GM19240 (cell line): ENCODE measurements at regions not wholly inside any gene's neighbourhood (a gene's known extent, or its start where the extent isn't known, plus 50 kb on each side); places are given as distances from the start of the nearest gene placed in this dataset.

Experiments
- DNase-seq: peaks from one replicate; pipeline ENCODE4 v3.0.0; 2011; ENCODE audit warnings: low spot score; ENCODE audit not compliant: insufficient read length

- DNase-seq, result no peak
These were observed 502.0 kb downstream of the GBA3 start for GRCh38 chr4:23194751-23195150.

- DNase-seq, result no peak
These were observed 481.4 kb downstream of the GBA3 start for GRCh38 chr4:23174179-23174578.

GRCh38 chr4:23171976-23172375 is 479.2 kb downstream of the GBA3 start:
- no peak for DNase-seq

- no peak for DNase-seq
These were observed 477.0 kb downstream of the GBA3 start for GRCh38 chr4:23169608-23170311.

DNA sequence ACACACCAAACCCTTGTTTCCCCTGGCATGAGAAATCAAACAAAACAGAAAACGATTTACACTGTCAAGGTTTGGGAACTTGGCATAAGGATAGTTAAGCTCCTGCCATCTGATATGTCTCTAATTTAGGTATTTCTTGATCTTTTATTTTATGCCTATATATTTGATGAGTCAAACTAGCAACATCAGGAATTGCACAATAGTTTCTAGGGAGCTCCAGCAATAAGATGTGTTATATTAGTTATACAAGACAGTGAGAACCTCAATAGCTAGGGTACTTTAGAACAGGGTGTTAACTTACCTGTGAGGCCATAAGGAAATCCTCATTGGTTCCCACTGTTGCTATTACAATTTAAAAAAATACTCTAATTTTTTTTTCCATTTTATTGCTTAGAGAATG is 474.2 kb downstream of the GBA3 start:
- DNase-seq, result no peak

- no peak for DNase-seq
These were observed 473.7 kb downstream of the GBA3 start for GRCh38 chr4:23166407-23166806.

DNA sequence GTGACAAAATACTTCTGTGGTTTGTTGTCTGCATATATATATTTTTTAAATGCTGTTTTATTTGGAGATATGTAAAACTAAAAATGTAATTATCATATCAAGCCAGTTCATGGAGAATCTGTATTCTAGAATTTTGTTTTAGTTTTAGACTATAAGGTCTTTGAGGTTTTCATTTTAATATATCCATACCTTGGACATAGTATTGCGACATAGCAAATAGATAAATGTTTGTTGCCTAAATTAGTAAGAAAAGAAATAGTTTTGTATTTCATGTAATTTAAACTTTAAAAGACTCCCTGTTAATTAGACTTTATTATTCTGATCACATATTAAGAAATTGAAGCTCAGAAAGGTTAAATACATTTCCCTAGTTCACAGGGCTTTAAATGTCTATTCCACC is 472.9 kb downstream of the GBA3 start:
- no peak for DNase-seq

GRCh38 chr4:23163647-23164436 is 471.1 kb downstream of the GBA3 start:
- DNase-seq, result no peak

- DNase-seq, result no peak
These were observed 469.5 kb downstream of the GBA3 start for GRCh38 chr4:23162275-23162674.

DNA sequence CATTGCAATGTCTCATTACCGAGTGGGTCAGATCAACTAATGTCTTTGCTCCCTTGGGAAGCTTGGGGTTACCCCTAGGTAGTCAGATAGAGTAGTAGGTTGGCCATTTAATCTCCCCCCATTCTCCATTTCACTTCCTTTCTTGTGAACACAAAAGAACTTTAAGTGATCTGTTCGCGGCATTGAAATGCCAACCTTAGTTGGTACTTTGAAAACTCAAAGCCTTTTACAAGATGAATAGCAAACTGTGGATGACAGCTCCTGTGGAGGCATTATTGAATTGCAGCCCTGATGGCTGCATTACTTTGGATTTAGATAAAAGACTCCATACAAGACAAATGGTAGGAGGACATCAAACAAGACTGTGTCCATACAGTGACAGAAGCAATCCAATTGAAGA is 469.1 kb downstream of the GBA3 start:
- no peak for DNase-seq

DNA sequence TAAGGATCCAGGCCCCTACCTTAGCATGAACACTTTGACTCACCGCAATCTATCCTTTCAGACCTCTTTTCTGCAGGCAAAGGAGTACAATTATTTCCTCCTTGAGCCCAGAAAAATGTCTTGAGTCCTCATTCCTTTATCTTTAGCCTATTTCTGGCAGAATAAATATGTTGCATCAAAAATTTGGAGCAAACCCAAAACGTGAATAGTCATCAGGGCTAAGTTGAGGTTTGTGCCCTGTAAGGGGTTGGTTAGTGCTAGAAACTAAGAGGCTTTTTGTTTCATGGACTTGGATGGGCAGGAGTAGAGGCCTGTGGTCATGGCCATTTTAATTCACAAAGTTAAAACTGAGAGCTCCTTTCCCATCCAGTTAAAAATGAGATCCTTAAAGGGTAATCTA is 460.3 kb downstream of the GBA3 start:
- DNase-seq, result no peak

DNA sequence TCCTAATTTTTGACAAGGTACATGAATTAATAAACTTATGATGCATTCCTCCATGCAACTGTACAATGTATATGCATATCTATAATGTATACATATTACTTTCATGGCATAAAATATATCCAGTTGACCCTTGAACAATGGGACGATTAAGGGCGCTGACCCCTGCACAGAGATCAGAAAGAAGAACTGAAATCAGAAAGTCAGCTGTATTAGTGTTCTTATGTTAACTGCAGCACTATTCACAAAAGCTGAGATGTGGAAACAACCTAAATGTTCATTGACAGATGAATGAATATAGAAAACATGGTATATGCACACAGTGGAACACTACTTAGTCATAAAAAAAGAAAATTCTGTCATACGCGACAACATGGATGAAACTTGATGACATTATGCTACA is 457.1 kb downstream of the GBA3 start:
- DNase-seq, result no peak

- no peak for DNase-seq
These were observed 452.0 kb downstream of the GBA3 start for GRCh38 chr4:23144707-23145106.

DNA sequence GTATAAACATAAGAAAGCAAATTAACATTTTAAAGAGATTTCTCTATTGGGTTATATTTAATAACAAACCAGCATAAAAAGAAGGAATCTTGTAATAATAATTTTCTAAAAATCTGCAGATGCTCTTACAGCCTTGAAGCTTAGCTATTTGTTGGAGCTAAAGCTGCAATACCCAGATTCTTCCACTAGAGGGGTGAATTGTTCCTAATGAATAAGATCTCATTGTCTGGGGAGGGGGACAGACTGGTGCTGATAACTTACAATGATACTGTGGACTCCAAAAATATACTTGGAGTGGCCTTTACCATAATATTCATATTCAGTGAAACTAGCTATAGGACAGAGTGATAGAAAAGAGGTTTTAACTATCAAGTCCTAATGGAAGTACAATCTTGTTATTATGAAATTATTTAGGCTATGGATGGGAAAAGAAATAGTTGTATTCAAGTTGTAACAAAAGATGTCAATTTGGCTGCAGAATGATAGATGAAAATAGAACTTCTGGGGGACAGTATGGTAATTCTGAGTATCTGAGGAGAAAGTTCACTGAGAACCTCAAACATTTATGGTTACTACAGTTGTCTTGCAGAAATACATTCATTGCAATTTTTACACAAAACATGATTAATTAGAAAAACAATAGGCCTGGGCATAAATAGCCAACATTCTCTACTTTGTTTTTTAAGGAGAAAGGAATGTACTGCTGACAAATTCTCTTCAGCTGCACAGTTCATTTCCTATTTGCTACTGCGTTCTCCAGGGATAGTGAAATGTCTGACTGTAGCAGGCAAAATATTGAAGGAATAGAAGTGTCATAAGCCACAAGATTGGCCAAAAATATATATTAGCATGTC is 443.3 kb downstream of the GBA3 start:
- no peak for DNase-seq

DNA sequence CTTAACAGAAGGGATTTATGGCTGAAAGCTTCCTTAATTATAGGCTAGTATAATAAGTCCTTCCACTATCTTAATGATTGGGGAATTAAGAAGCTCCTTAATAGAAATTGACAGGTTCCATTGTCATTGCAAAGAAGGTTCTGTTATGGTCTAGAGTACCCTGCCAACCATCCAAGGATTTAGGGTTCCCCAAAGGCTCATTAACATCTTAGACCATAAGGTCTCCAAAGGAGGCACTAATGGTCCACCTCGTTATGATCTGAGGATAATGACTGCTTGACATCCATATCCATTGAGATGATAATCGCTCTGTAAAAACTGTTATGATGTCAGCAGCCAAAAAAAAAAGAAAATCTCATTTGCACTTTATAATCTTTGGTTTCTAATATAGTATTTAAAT is 441.6 kb downstream of the GBA3 start:
- DNase-seq, result no peak

DNA sequence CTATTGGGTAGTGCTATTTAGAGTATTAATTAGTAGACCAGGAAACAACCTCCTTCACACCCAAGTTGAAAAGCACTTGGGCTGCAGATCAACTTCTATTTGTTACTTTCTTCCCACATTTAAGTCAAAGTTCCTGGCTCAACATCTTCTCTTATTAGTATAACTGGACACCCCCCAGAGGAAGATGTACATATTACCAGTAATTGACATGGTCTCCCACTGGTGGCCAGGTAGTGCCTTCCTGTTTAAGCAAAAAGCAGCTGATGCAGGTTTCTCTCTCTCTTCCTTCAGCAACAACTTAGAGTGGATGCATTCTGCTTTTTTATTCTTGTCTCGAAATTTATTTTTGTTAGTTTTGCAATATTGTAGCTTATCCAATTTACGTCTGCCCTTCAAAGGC is 438.1 kb downstream of the GBA3 start:
- DNase-seq, result no peak

- DNase-seq, result no peak
These were observed 432.4 kb downstream of the GBA3 start for GRCh38 chr4:23125118-23125517.

GRCh38 chr4:23122666-23123400 is 430.1 kb downstream of the GBA3 start:
- DNase-seq, result no peak

DNA sequence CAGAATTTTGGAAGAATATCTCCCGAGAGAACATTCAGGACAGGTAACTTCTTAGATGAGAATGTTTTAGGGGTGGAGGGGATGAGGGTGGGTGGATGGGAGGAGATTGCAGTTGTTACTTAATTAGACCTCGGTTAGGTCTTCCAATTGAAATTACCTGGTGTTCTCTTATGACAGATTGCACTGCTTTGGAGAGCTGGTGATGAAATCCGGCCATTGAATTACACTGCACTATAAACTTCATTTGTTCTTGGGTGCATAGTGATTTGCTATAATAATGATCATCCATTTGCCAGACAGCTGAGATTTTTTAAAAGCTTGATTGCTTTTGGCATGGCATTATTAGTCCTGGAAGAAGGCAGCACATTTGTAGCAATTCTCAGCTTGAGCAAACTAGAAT is 427.6 kb downstream of the GBA3 start:
- DNase-seq, result no peak

DNA sequence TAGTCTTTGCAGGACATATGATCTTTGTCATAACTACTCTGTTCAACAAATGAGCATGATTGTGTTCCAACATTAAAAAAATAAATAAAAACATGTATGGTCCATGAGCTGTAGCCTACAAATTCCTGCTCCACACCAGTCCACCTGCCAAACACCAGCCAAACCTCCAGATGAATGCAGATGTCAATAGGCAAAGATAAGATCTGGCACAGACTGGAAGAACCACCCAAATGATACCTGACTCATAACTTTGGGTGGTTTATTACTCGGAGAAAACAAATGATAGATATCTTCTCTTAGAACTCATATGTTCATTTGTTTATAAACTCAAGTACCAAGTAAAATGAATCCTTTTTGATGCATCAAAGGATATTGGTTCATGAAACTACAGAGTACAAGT is 425.1 kb downstream of the GBA3 start:
- DNase-seq, result no peak

- no peak for DNase-seq
These were observed 421.8 kb downstream of the GBA3 start for GRCh38 chr4:23114538-23114937.
